GM12878 (cell line): ENCODE measurements at regions not wholly inside any gene's neighbourhood (a gene's known extent, or its start where the extent isn't known, plus 50 kb on each side); places are given as distances from the start of the nearest gene placed in this dataset.

ENCODE experiments used
- ATAC-seq: fragments of 200-7000 bp; cut with Tn5 transposase; 3 replicates; pipeline ENCODE4 v1.9.1; 2020; ENCODE audit warnings: mild to moderate bottlenecking, moderate library complexity
- BruUV-seq: library from RNA; stranded (reverse); fragments of 400-500 nt; replicated peaks from 2 replicates; lab custom pipeline; 2021; lab: Mats Ljungman, UMichigan
- CTCF ChIA-PET: fragments of 300-600 bp; sonication (Branson Sonifier 250); formaldehyde crosslinking; extraction: SDS; loops from one replicate; lab custom pipeline; 2021; ENCODE audit warnings: inconsistent platforms; lab: Yijun Ruan, JAX
- POLR2A ChIA-PET: fragments of 350-600 bp; formaldehyde crosslinking; extraction: SDS; loops from one replicate; lab custom pipeline; 2021; ENCODE audit warnings: inconsistent platforms; lab: Charles Lee
- RAD21 ChIA-PET: fragments of 300-600 bp; sonication (Branson Sonifier 250); formaldehyde crosslinking; loops from one replicate; lab custom pipeline; 2023; ENCODE audit warnings: antibody characterized with exemption; ENCODE audit not compliant: unreplicated experiment; lab: Charles Lee
- SMC1A ChIA-PET: fragments of 300-600 bp; sonication (Branson Sonifier 250); formaldehyde crosslinking; loops from one replicate; lab custom pipeline; 2023; ENCODE audit not compliant: unreplicated experiment, uncharacterized antibody; lab: Charles Lee
- DNase-seq: peaks from one replicate; pipeline ENCODE4 v3.0.0-alpha.2; 2011; ENCODE audit warnings: low read depth, low spot score
- FAIRE-seq: peaks from 3 replicates; lab custom pipeline; 2011; peaks lifted over from hg19 to GRCh38; lab: Jason Lieb, UNC
- H2AFZ ChIP-seq: 2 replicates; pipeline ENCODE4 v1.6.0; 2011; ENCODE audit warnings: low read depth, low read length, control low read depth; ENCODE audit not compliant: control insufficient read depth
- H3K27ac ChIP-seq: 2 replicates; pipeline ENCODE4 v1.5.1; 2011; ENCODE audit warnings: control low read depth; ENCODE audit not compliant: control insufficient read depth, insufficient read depth
- H3K27me3 ChIP-seq, 2 experiments: replicated peaks in 1 of 2; 2 replicates each; pipeline versions ENCODE4 v1.6.0 to v1.6.1; 2011; ENCODE audit warnings: low read length in 1 of 2; ENCODE audit not compliant: control insufficient read depth in 2 of 2, insufficient read depth in 2 of 2
- H3K36me3 ChIP-seq, 2 experiments: 2 replicates each; pipeline ENCODE4 v1.5.1; 2011; ENCODE audit warnings: low read length in 1 of 2; ENCODE audit not compliant: control insufficient read depth in 2 of 2, insufficient read depth in 2 of 2
- H3K4me1 ChIP-seq: 2 replicates; pipeline ENCODE4 v1.6.1; 2011; ENCODE audit warnings: mild to moderate bottlenecking, low read length, moderate library complexity, mixed read lengths; ENCODE audit not compliant: control insufficient read depth, insufficient read depth
- H3K4me2 ChIP-seq: 2 replicates; pipeline ENCODE4 v1.6.0; 2011; ENCODE audit warnings: control low read depth; ENCODE audit not compliant: control insufficient read depth, insufficient read depth
- H3K4me3 ChIP-seq: fragments of 200-600 bp; sonication (generic); 2 replicates; pipeline ENCODE4 v1.5.1; 2016
- H3K79me2 ChIP-seq: 2 replicates; pipeline ENCODE4 v1.6.0; 2011; ENCODE audit warnings: low read length; ENCODE audit not compliant: control insufficient read depth, insufficient read depth
- H3K9ac ChIP-seq: 2 replicates; pipeline ENCODE4 v1.8.0; 2011; ENCODE audit warnings: low read length, control low read depth, mixed read lengths; ENCODE audit not compliant: control insufficient read depth, insufficient read depth
- H3K9me3 ChIP-seq: replicated peaks from 3 replicates; pipeline ENCODE4 v1.5.1; 2011; ENCODE audit warnings: mild to moderate bottlenecking, low read length; ENCODE audit not compliant: control insufficient read depth, insufficient read depth
- H4K20me1 ChIP-seq: 2 replicates; pipeline ENCODE4 v1.6.0; 2011; ENCODE audit not compliant: control insufficient read depth, insufficient read depth
- EZH2 ChIP-seq: IDR thresholded peaks from 2 replicates; pipeline ENCODE4 v1.6.1; 2012; ENCODE audit warnings: low read depth, mild to moderate bottlenecking, control low read depth, inconsistent platforms, low read length, borderline replicate concordance; ENCODE audit not compliant: control insufficient read depth
- IKZF2 ChIP-seq, 2 experiments: fragments of 450-650 bp; IDR thresholded peaks; 2 replicates each; pipeline ENCODE4 v1.6.1; 2017; ENCODE audit warnings: mild to moderate bottlenecking in 2 of 2, moderate library complexity in 2 of 2
- KAT2A ChIP-seq: conservative IDR thresholded peaks from 2 replicates; pipeline ENCODE4 v1.6.1; 2011; ENCODE audit warnings: low read depth, low read length; ENCODE audit not compliant: control insufficient read depth
- LARP7 ChIP-seq: fragments of 450-650 bp; IDR thresholded peaks from 2 replicates; pipeline ENCODE4 v1.6.1; 2017; ENCODE audit warnings: mild to moderate bottlenecking
- MTA2 ChIP-seq: fragments of 450-650 bp; IDR thresholded peaks from 2 replicates; pipeline ENCODE4 v1.6.1; 2016; ENCODE audit warnings: low read depth, mild to moderate bottlenecking, moderate library complexity
- NFXL1 ChIP-seq: fragments of 450-650 bp; IDR thresholded peaks from 2 replicates; pipeline ENCODE4 v1.6.1; 2017; ENCODE audit warnings: antibody characterized with exemption, mild to moderate bottlenecking, borderline replicate concordance
- PAX8 ChIP-seq: fragments of 450-650 bp; IDR thresholded peaks from 2 replicates; pipeline ENCODE4 v1.6.1; 2017; ENCODE audit warnings: mild to moderate bottlenecking, moderate library complexity
- RCOR1 ChIP-seq: conservative IDR thresholded peaks from 2 replicates; pipeline ENCODE4 v1.6.1; 2012; ENCODE audit warnings: low read depth, low read length, improper control_type of control experiment
- SMAD1 ChIP-seq: fragments of 450-650 bp; IDR thresholded peaks from 2 replicates; pipeline ENCODE4 v1.6.1; 2018; ENCODE audit warnings: mild to moderate bottlenecking, low read depth; ENCODE audit not compliant: partially characterized antibody
- SREBF1 ChIP-seq: IDR thresholded peaks from 2 replicates; pipeline ENCODE4 v1.6.1; 2012; ENCODE audit warnings: mild to moderate bottlenecking, low read length
- STAT1 ChIP-seq: fragments of 450-650 bp; conservative IDR thresholded peaks from 2 replicates; pipeline ENCODE4 v1.6.1; 2014; ENCODE audit warnings: antibody characterized with exemption, mild to moderate bottlenecking
- ZNF217 ChIP-seq: fragments of 450-650 bp; IDR thresholded peaks from 2 replicates; pipeline ENCODE4 v1.6.1; 2017; ENCODE audit warnings: antibody characterized with exemption, mild to moderate bottlenecking
- WGBS: methylation state at CpG from one replicate; pipeline ENCODE4 v1.1.6; 2016; ENCODE audit warnings: low lambda C conversion rate; ENCODE audit not compliant: insufficient replicate concordance, insufficient coverage; ENCODE audit errors: missing lambda C conversion rate; 5-methylcytosine and 5-hydroxymethylcytosine counted together
- in situ Hi-C: fragments of 300-500 bp; cut with MboI; formaldehyde crosslinking; loops from 9 replicates; pipeline ENCODE4 v1.14.3; 2018; ENCODE audit warnings: mixed read lengths
- intact Hi-C: fragments of 100-400 bp; cut with micrococcal nuclease; formaldehyde crosslinking; loops from one replicate; pipeline ENCODE4 v1.14.2; 2022; ENCODE audit not compliant: unreplicated experiment
- TF ChIP-seq, protein P1 (sequence below): fragments of 450-650 bp; IDR thresholded peaks from 2 replicates; pipeline ENCODE4 v1.6.1; 2017; ENCODE audit warnings: mild to moderate bottlenecking
- TF ChIP-seq, protein P2 (sequence below): fragments of 150-350 bp; IDR thresholded peaks from 2 replicates; pipeline ENCODE4 v1.6.1; 2014; ENCODE audit warnings: mild to moderate bottlenecking, low read depth, low read length
- TF ChIP-seq, protein P3 (sequence below): fragments of 450-650 bp; IDR thresholded peaks from 2 replicates; pipeline ENCODE4 v1.6.1; 2017; ENCODE audit warnings: mild to moderate bottlenecking, moderate library complexity
- TF ChIP-seq, protein P4 (sequence below): IDR thresholded peaks from 2 replicates; pipeline ENCODE4 v1.6.1; 2011; ENCODE audit warnings: low read depth, mild to moderate bottlenecking, low read length, moderate library complexity, borderline replicate concordance; ENCODE audit errors: extremely low read depth

DNA sequence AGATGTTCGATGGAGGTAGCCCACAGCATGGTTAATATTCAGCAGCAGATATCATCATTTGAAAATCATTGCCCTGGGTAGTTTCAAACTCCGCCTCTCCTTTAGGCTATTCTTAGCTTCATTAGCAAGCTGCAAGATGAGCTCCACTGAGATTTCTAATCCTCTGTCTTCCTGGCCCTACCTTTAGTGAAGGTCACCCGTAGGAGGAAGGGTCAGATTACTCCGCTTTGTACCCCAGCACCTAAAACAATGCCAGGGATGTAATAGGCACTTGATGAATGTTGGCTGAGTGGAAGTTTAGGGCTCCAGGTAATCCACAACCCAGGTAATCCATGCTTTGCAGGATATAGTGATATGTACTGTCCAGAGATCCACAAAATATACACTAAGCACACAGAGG lies 260.1 kb upstream of the MTNR1B start:
- no peak for TF ChIP-seq EZH2
- TF ChIP-seq, protein P1, sequence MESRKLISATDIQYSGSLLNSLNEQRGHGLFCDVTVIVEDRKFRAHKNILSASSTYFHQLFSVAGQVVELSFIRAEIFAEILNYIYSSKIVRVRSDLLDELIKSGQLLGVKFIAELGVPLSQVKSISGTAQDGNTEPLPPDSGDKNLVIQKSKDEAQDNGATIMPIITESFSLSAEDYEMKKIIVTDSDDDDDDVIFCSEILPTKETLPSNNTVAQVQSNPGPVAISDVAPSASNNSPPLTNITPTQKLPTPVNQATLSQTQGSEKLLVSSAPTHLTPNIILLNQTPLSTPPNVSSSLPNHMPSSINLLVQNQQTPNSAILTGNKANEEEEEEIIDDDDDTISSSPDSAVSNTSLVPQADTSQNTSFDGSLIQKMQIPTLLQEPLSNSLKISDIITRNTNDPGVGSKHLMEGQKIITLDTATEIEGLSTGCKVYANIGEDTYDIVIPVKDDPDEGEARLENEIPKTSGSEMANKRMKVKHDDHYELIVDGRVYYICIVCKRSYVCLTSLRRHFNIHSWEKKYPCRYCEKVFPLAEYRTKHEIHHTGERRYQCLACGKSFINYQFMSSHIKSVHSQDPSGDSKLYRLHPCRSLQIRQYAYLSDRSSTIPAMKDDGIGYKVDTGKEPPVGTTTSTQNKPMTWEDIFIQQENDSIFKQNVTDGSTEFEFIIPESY = no peak
- no peak for TF ChIP-seq STAT1
- no peak for TF ChIP-seq SREBF1
- no peak for TF ChIP-seq IKZF2 (IDR thresholded peaks at IDR 0.05)
- TF ChIP-seq LARP7 = no peak
- no peak for TF ChIP-seq NFXL1
- TF ChIP-seq KAT2A = no peak
- no peak for TF ChIP-seq SMAD1
- no peak for TF ChIP-seq RCOR1
- TF ChIP-seq, protein P2, sequence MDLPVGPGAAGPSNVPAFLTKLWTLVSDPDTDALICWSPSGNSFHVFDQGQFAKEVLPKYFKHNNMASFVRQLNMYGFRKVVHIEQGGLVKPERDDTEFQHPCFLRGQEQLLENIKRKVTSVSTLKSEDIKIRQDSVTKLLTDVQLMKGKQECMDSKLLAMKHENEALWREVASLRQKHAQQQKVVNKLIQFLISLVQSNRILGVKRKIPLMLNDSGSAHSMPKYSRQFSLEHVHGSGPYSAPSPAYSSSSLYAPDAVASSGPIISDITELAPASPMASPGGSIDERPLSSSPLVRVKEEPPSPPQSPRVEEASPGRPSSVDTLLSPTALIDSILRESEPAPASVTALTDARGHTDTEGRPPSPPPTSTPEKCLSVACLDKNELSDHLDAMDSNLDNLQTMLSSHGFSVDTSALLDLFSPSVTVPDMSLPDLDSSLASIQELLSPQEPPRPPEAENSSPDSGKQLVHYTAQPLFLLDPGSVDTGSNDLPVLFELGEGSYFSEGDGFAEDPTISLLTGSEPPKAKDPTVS = no peak
- TF ChIP-seq, protein P3, sequence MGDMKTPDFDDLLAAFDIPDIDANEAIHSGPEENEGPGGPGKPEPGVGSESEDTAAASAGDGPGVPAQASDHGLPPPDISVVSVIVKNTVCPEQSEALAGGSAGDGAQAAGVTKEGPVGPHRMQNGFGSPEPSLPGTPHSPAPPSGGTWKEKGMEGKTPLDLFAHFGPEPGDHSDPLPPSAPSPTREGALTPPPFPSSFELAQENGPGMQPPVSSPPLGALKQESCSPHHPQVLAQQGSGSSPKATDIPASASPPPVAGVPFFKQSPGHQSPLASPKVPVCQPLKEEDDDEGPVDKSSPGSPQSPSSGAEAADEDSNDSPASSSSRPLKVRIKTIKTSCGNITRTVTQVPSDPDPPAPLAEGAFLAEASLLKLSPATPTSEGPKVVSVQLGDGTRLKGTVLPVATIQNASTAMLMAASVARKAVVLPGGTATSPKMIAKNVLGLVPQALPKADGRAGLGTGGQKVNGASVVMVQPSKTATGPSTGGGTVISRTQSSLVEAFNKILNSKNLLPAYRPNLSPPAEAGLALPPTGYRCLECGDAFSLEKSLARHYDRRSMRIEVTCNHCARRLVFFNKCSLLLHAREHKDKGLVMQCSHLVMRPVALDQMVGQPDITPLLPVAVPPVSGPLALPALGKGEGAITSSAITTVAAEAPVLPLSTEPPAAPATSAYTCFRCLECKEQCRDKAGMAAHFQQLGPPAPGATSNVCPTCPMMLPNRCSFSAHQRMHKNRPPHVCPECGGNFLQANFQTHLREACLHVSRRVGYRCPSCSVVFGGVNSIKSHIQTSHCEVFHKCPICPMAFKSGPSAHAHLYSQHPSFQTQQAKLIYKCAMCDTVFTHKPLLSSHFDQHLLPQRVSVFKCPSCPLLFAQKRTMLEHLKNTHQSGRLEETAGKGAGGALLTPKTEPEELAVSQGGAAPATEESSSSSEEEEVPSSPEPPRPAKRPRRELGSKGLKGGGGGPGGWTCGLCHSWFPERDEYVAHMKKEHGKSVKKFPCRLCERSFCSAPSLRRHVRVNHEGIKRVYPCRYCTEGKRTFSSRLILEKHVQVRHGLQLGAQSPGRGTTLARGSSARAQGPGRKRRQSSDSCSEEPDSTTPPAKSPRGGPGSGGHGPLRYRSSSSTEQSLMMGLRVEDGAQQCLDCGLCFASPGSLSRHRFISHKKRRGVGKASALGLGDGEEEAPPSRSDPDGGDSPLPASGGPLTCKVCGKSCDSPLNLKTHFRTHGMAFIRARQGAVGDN = no peak
- TF ChIP-seq, protein P4, sequence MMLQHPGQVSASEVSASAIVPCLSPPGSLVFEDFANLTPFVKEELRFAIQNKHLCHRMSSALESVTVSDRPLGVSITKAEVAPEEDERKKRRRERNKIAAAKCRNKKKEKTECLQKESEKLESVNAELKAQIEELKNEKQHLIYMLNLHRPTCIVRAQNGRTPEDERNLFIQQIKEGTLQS = no peak
- TF ChIP-seq MTA2 = no peak
- TF ChIP-seq PAX8 = no peak
- no peak for TF ChIP-seq ZNF217
- TF ChIP-seq, all 136 proteins: peak for 0
- H3K9ac ChIP-seq = no peak overlapping the region
- no peaks in the 10 kb centered on the region; the same call in 2 of the 3 replicates for H3K9me3 ChIP-seq
- POLR2A ChIA-PET = no interaction called here
- in situ Hi-C loops (no loop called here), intact Hi-C loops (no loop called here)
- FAIRE-seq (no peak), DNase-seq (no peak), ATAC-seq (no peak)
- no peak overlapping the region for H3K4me3 ChIP-seq
- H3K4me1 ChIP-seq = no peaks in the 10 kb centered on the region
- no peaks in the 10 kb centered on the region for H3K79me2 ChIP-seq
- no peak overlapping the region for H3K4me2 ChIP-seq
- SMC1A ChIA-PET = interaction anchor here (1.2 kb wide), 1 partner anchor 9 kb away, joined by 3 read pairs; no protein-coding TSS in a partner anchor
- no peak overlapping the region for H2AFZ ChIP-seq
- H3K36me3 ChIP-seq = no peaks in the 10 kb centered on the region
- WGBS = 13% methylated on average over 4 of the region's 4 CpGs
- BruUV-seq = no TSS peak
- CTCF ChIA-PET = no interaction called here
- H3K27ac ChIP-seq = no peak overlapping the region
- RAD21 ChIA-PET = no interaction called here
- no peaks in the 10 kb centered on the region for H4K20me1 ChIP-seq
- no peaks in the 10 kb centered on the region for H3K27me3 ChIP-seq
